Activated naive CD4-positive, alpha-beta T cell treated with anti-CD3 and anti-CD28 coated beads, Interleukin-2, amount 10 ng/mL, durations not matched to agents 7 days and 5 days (primary cell): ENCODE measurements at regions not wholly inside any gene's neighbourhood (a gene's known extent, or its start where the extent isn't known, plus 50 kb on each side); places are given as distances from the start of the nearest gene placed in this dataset.

Source experiments
- CTCF ChIA-PET: fragments of 350-600 bp; sonication (Branson Sonifier 250); formaldehyde crosslinking; loops from one replicate; lab custom pipeline; 2021; ENCODE audit warnings: antibody characterized with exemption; lab: Charles Lee
- DNase-seq: peaks from one replicate; pipeline ENCODE4 v3.0.0-alpha.2; 2020
- H3K27ac Mint-ChIP-seq: one replicate; pipeline ENCODE4 v1.8.0; 2021; ENCODE audit warnings: mild to moderate bottlenecking, moderate library complexity, mixed read lengths
- H3K27me3 Mint-ChIP-seq: one replicate; pipeline ENCODE4 v1.8.0; 2021; ENCODE audit warnings: mild to moderate bottlenecking, mixed read lengths
- H3K36me3 Mint-ChIP-seq: one replicate; pipeline ENCODE4 v1.8.0; 2021; ENCODE audit warnings: mixed read lengths
- H3K4me1 Mint-ChIP-seq: one replicate; pipeline ENCODE4 v1.8.0; 2021; ENCODE audit warnings: mixed read lengths
- H3K4me3 Mint-ChIP-seq: one replicate; pipeline ENCODE4 v1.8.0; 2021; ENCODE audit warnings: mild to moderate bottlenecking, moderate library complexity, mixed read lengths
- H3K9me3 Mint-ChIP-seq: one replicate; pipeline ENCODE4 v1.8.0; 2021; ENCODE audit warnings: mixed read lengths

- Mint-ChIP-seq H3K9me3 (no peaks in the 10 kb centered on the region), H3K36me3 (no peaks in the 10 kb centered on the region), H3K27ac (no peak overlapping the region), H3K4me3 (no peak overlapping the region), H3K4me1 (no peaks in the 10 kb centered on the region), H3K27me3 (no peaks in the 10 kb centered on the region)
- no peak for DNase-seq
- CTCF ChIA-PET, result no interaction called here
Measured at GRCh38 chr12:24185782-24186181, 236.3 kb upstream of the SOX5 start.

GRCh38 chr12:24177889-24178288, 228.4 kb upstream of the SOX5 start:
- Mint-ChIP-seq H3K4me1 (no peaks in the 10 kb centered on the region), H3K27ac (no peak overlapping the region), H3K27me3 (no peaks in the 10 kb centered on the region), H3K36me3 (no peaks in the 10 kb centered on the region), H3K4me3 (no peak overlapping the region), H3K9me3 (no peaks in the 10 kb centered on the region)
- CTCF ChIA-PET, result no interaction called here
- DNase-seq, result no peak

GRCh38 chr12:24175929-24176328, 226.5 kb upstream of the SOX5 start:
- no peak for DNase-seq
- Mint-ChIP-seq H3K4me3 (no peak overlapping the region), H3K4me1 (no peaks in the 10 kb centered on the region), H3K9me3 (no peaks in the 10 kb centered on the region), H3K27ac (no peak overlapping the region), H3K27me3 (no peaks in the 10 kb centered on the region), H3K36me3 (no peaks in the 10 kb centered on the region)
- CTCF ChIA-PET, result no interaction called here

GRCh38 chr12:24175284-24175683, 225.8 kb upstream of the SOX5 start:
- Mint-ChIP-seq H3K36me3 (no peaks in the 10 kb centered on the region), H3K4me3 (no peak overlapping the region), H3K27ac (no peak overlapping the region), H3K4me1 (no peaks in the 10 kb centered on the region), H3K27me3 (no peaks in the 10 kb centered on the region), H3K9me3 (no peaks in the 10 kb centered on the region)
- DNase-seq, result no peak
- CTCF ChIA-PET, result no interaction called here

- no peak for DNase-seq
- H3K27ac Mint-ChIP-seq, result no peak overlapping the region
- no peak overlapping the region for H3K4me3 Mint-ChIP-seq
- no peaks in the 10 kb centered on the region for H3K27me3 Mint-ChIP-seq
- no peaks in the 10 kb centered on the region for H3K4me1 Mint-ChIP-seq
- no peaks in the 10 kb centered on the region for H3K36me3 Mint-ChIP-seq
- CTCF ChIA-PET, result no interaction called here
- H3K9me3 Mint-ChIP-seq, result no peaks in the 10 kb centered on the region
Measured at GRCh38 chr12:24173067-24173466, 223.6 kb upstream of the SOX5 start.

- Mint-ChIP-seq H3K27ac (no peak overlapping the region), H3K9me3 (no peaks in the 10 kb centered on the region), H3K36me3 (no peaks in the 10 kb centered on the region), H3K27me3 (no peaks in the 10 kb centered on the region), H3K4me1 (no peaks in the 10 kb centered on the region), H3K4me3 (no peak overlapping the region)
- CTCF ChIA-PET, result no interaction called here
- DNase-seq, result no peak
Measured at GRCh38 chr12:24172773-24173066, 223.2 kb upstream of the SOX5 start.

- DNase-seq, result no peak
- CTCF ChIA-PET, result no interaction called here
- Mint-ChIP-seq H3K9me3 (no peaks in the 10 kb centered on the region), H3K27me3 (no peaks in the 10 kb centered on the region), H3K36me3 (no peaks in the 10 kb centered on the region), H3K4me1 (no peaks in the 10 kb centered on the region), H3K27ac (no peak overlapping the region), H3K4me3 (no peak overlapping the region)
Measured at GRCh38 chr12:24172031-24172772, 222.7 kb upstream of the SOX5 start.

- no peaks in the 10 kb centered on the region for H3K9me3 Mint-ChIP-seq
- H3K27ac Mint-ChIP-seq, result no peak overlapping the region
- no peaks in the 10 kb centered on the region for H3K27me3 Mint-ChIP-seq
- CTCF ChIA-PET, result no interaction called here
- H3K4me1 Mint-ChIP-seq, result no peaks in the 10 kb centered on the region
- DNase-seq, result no peak
- no peak overlapping the region for H3K4me3 Mint-ChIP-seq
- H3K36me3 Mint-ChIP-seq, result no peaks in the 10 kb centered on the region
Measured at GRCh38 chr12:24155042-24155441, 205.6 kb upstream of the SOX5 start.

GRCh38 chr12:24153079-24153478, 203.6 kb upstream of the SOX5 start:
- H3K27ac Mint-ChIP-seq, result no peak overlapping the region
- H3K27me3 Mint-ChIP-seq, result no peaks in the 10 kb centered on the region
- DNase-seq, result no peak
- H3K36me3 Mint-ChIP-seq, result no peaks in the 10 kb centered on the region
- CTCF ChIA-PET, result no interaction called here
- no peaks in the 10 kb centered on the region for H3K9me3 Mint-ChIP-seq
- H3K4me1 Mint-ChIP-seq, result no peaks in the 10 kb centered on the region
- H3K4me3 Mint-ChIP-seq, result no peak overlapping the region

- no peaks in the 10 kb centered on the region for H3K4me1 Mint-ChIP-seq
- no peaks in the 10 kb centered on the region for H3K36me3 Mint-ChIP-seq
- H3K4me3 Mint-ChIP-seq, result no peak overlapping the region
- no peaks in the 10 kb centered on the region for H3K27me3 Mint-ChIP-seq
- DNase-seq, result no peak
- no peaks in the 10 kb centered on the region for H3K9me3 Mint-ChIP-seq
- H3K27ac Mint-ChIP-seq, result no peak overlapping the region
- CTCF ChIA-PET, result no interaction called here
Measured at GRCh38 chr12:24152270-24152669, 202.8 kb upstream of the SOX5 start.

- no peak overlapping the region for H3K4me3 Mint-ChIP-seq
- H3K36me3 Mint-ChIP-seq, result no peaks in the 10 kb centered on the region
- H3K9me3 Mint-ChIP-seq, result peaks cover 7% of the 10 kb centered on the region
- no peaks in the 10 kb centered on the region for H3K27me3 Mint-ChIP-seq
- no peaks in the 10 kb centered on the region for H3K4me1 Mint-ChIP-seq
- no peak for DNase-seq
- CTCF ChIA-PET, result no interaction called here
- H3K27ac Mint-ChIP-seq, result no peak overlapping the region
Measured at GRCh38 chr12:24143928-24144327, 194.5 kb upstream of the SOX5 start.

- H3K27me3 Mint-ChIP-seq, result no peaks in the 10 kb centered on the region
- peaks cover 9% of the 10 kb centered on the region for H3K9me3 Mint-ChIP-seq
- DNase-seq, result no peak
- no peaks in the 10 kb centered on the region for H3K4me1 Mint-ChIP-seq
- no peaks in the 10 kb centered on the region for H3K36me3 Mint-ChIP-seq
- CTCF ChIA-PET, result interaction anchor here (0.6 to 0.7 kb wide), 2 partner anchors 8 to 1278 kb away, joined by 3 to 4 read pairs; no protein-coding TSS in a partner anchor
- no peak overlapping the region for H3K27ac Mint-ChIP-seq
- H3K4me3 Mint-ChIP-seq, result no peak overlapping the region
Measured at GRCh38 chr12:24139035-24139434, 189.6 kb upstream of the SOX5 start.

GRCh38 chr12:24138041-24138440, 188.6 kb upstream of the SOX5 start:
- H3K27ac Mint-ChIP-seq, result no peak overlapping the region
- H3K36me3 Mint-ChIP-seq, result no peaks in the 10 kb centered on the region
- H3K9me3 Mint-ChIP-seq, result peaks cover 6% of the 10 kb centered on the region
- no peaks in the 10 kb centered on the region for H3K4me1 Mint-ChIP-seq
- no peaks in the 10 kb centered on the region for H3K27me3 Mint-ChIP-seq
- no peak overlapping the region for H3K4me3 Mint-ChIP-seq
- CTCF ChIA-PET, result no interaction called here
- no peak for DNase-seq

GRCh38 chr12:24135158-24135850, 185.8 kb upstream of the SOX5 start:
- Mint-ChIP-seq H3K27me3 (no peaks in the 10 kb centered on the region), H3K4me3 (no peak overlapping the region), H3K9me3 (peaks cover 2% of the 10 kb centered on the region), H3K27ac (no peak overlapping the region), H3K36me3 (no peaks in the 10 kb centered on the region), H3K4me1 (no peaks in the 10 kb centered on the region)
- DNase-seq, result no peak
- CTCF ChIA-PET, result interaction anchor here (0.5 kb wide), 1 partner anchor 65 kb away, joined by 3 read pairs; no protein-coding TSS in a partner anchor

- CTCF ChIA-PET, result no interaction called here
- no peak for DNase-seq
- Mint-ChIP-seq H3K9me3 (peaks cover 2% of the 10 kb centered on the region), H3K4me3 (no peak overlapping the region), H3K27me3 (no peaks in the 10 kb centered on the region), H3K36me3 (no peaks in the 10 kb centered on the region), H3K4me1 (no peaks in the 10 kb centered on the region), H3K27ac (no peak overlapping the region)
Measured at GRCh38 chr12:24134092-24134491, 184.6 kb upstream of the SOX5 start.
